PC-9 (cell line): ENCODE measurements at regions not wholly inside any gene's neighbourhood (a gene's known extent, or its start where the extent isn't known, plus 50 kb on each side); places are given as distances from the start of the nearest gene placed in this dataset.

Experiments
- BruUV-seq: library from RNA; stranded (reverse); fragments of 400-500 nt; replicated peaks from 2 replicates; lab custom pipeline; 2021; lab: Mats Ljungman, UMichigan
- CTCF ChIA-PET: fragments of 300-600 bp; sonication (Branson Sonifier 250); formaldehyde crosslinking; loops from one replicate; lab custom pipeline; 2022; ENCODE audit warnings: antibody characterized with exemption; lab: Charles Lee
- POLR2A ChIA-PET: fragments of 300-600 bp; sonication (Branson Sonifier 250); formaldehyde crosslinking; loops from one replicate; lab custom pipeline; 2022; ENCODE audit warnings: antibody characterized with exemption; ENCODE audit not compliant: unreplicated experiment; lab: Charles Lee
- DNase-seq, 2 experiments: peaks; one replicate each; pipeline versions ENCODE4 v3.0.0 to v3.0.0-alpha.2; 2015 to 2022; ENCODE audit warnings: mixed read lengths in 1 of 2
- H2AFZ ChIP-seq: fragments of 200-600 bp; sonication (generic); 2 replicates; pipeline ENCODE4 v1.8.1; 2017; ENCODE audit warnings: antibody characterized with exemption
- H3F3A ChIP-seq: fragments of 200-600 bp; sonication (generic); 2 replicates; pipeline ENCODE4 v1.8.1; 2017; ENCODE audit warnings: antibody characterized with exemption, mild to moderate bottlenecking, low read depth; ENCODE audit not compliant: insufficient read depth
- H3K27ac ChIP-seq: fragments of 200-600 bp; sonication (generic); 2 replicates; pipeline ENCODE4 v1.6.1; 2016; ENCODE audit warnings: mixed run types
- H3K27me3 ChIP-seq: fragments of 200-600 bp; sonication (generic); 2 replicates; pipeline ENCODE4 v1.6.1; 2016; ENCODE audit warnings: low read depth, mixed run types; ENCODE audit not compliant: insufficient read depth
- H3K36me3 ChIP-seq: fragments of 200-600 bp; sonication (generic); 2 replicates; pipeline ENCODE4 v1.6.1; 2016; ENCODE audit warnings: low read depth, mixed run types
- H3K4me1 ChIP-seq: fragments of 200-600 bp; sonication (generic); replicated peaks from 2 replicates; pipeline ENCODE4 v1.6.1; 2016; ENCODE audit warnings: mixed run types; ENCODE audit not compliant: insufficient read depth
- H3K4me2 ChIP-seq: fragments of 200-600 bp; sonication (generic); 2 replicates; pipeline ENCODE4 v1.6.1; 2017; ENCODE audit warnings: mixed run types
- H3K4me3 ChIP-seq: fragments of 200-600 bp; sonication (generic); 2 replicates; pipeline ENCODE4 v1.6.1; 2016; ENCODE audit warnings: mixed run types
- H3K79me2 ChIP-seq: fragments of 200-600 bp; sonication (generic); 2 replicates; pipeline ENCODE4 v1.6.1; 2017; ENCODE audit warnings: low read depth, mixed run types
- H3K9me2 ChIP-seq: fragments of 200-600 bp; sonication (generic); 2 replicates; pipeline ENCODE4 v1.8.1; 2017; ENCODE audit warnings: mild to moderate bottlenecking; ENCODE audit not compliant: insufficient read depth
- H3K9me3 ChIP-seq: fragments of 200-600 bp; sonication (generic); 2 replicates; pipeline ENCODE4 v1.8.1; 2016; ENCODE audit warnings: low read depth; ENCODE audit not compliant: insufficient read depth
- H4K20me1 ChIP-seq: fragments of 200-600 bp; sonication (generic); 2 replicates; pipeline ENCODE4 v1.8.1; 2017; ENCODE audit not compliant: insufficient read depth
- CTCF ChIP-seq: fragments of 200-600 bp; sonication (generic); conservative IDR thresholded peaks from 2 replicates; pipeline ENCODE4 v1.6.1; 2017; ENCODE audit warnings: mixed run types, antibody characterized with exemption, mild to moderate bottlenecking, moderate library complexity
- EZH2 ChIP-seq: fragments of 200-600 bp; sonication (generic); IDR thresholded peaks from 2 replicates; pipeline ENCODE4 v1.8.0; 2017; ENCODE audit warnings: antibody characterized with exemption, low read depth
- intact Hi-C: fragments of 100-400 bp; cut with micrococcal nuclease; formaldehyde crosslinking; loops from one replicate; pipeline ENCODE4 v1.10.0; 2022; ENCODE audit not compliant: unreplicated experiment

DNA sequence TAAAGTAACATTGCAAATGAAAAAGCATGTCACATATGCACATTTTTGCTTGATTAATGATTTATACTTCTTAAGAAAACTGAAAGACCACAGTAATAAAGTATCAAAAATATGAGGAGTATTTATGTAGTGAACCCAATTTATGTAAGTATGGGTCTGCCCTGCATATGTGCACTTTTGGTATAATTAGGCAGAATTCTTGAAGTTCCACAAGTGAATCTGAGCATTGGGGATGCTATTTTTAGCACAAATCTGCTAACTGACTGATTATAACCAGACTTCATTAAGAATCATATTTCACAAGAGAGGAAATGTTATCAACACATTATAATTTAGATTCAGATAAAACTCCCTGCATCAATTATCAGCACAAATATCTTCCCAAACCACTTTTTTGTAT, 407.1 kb upstream of the LRRC4C start:
- Histone ChIP-seq H3K4me2 (no peak overlapping the region), H3K9me2 (no peaks in the 10 kb centered on the region), H3K4me3 (no peak overlapping the region), H4K20me1 (no peaks in the 10 kb centered on the region), H2AFZ (no peak overlapping the region), H3K27ac (no peak overlapping the region), H3K4me1 (no peaks in the 10 kb centered on the region), H3K9me3 (no peaks in the 10 kb centered on the region), H3K36me3 (no peaks in the 10 kb centered on the region), H3K79me2 (no peaks in the 10 kb centered on the region), H3K27me3 (no peaks in the 10 kb centered on the region), H3F3A (no peaks in the 10 kb centered on the region)
- TF ChIP-seq EZH2 (no peak), CTCF (no peak)
- BruUV-seq: no TSS peak
- POLR2A ChIA-PET: no interaction called here
- intact Hi-C loops: no loop called here
- CTCF ChIA-PET: no interaction called here
- no peak for DNase-seq

DNA sequence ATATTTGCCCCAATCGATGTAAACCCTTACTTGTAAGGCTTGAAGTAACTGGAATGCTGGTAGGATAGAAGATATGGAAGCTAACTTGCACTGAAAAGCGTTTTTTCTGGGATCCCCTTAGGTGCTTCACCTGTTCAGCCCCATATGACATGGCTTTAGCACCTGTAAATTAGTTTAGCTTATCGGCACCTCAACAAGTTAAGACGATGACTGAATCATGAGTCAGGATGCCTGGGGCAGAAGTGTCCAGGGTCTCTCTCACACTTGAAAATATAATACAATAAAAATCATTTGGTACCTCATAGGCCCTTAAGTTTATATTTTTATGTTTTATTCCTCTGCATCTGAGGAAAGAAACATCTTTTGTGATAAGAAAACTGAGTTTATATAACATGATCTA, 409.2 kb upstream of the LRRC4C start:
- Histone ChIP-seq H3K27ac (no peak overlapping the region), H3K4me1 (no peaks in the 10 kb centered on the region), H3K79me2 (no peaks in the 10 kb centered on the region), H2AFZ (no peak overlapping the region), H3K27me3 (no peaks in the 10 kb centered on the region), H3K4me3 (no peak overlapping the region), H3K4me2 (no peak overlapping the region), H3F3A (no peaks in the 10 kb centered on the region), H3K9me3 (no peaks in the 10 kb centered on the region; the same call in 1 of the 2 replicates), H4K20me1 (no peaks in the 10 kb centered on the region), H3K36me3 (no peaks in the 10 kb centered on the region), H3K9me2 (no peaks in the 10 kb centered on the region)
- intact Hi-C loops: no loop called here
- no peak for TF ChIP-seq EZH2
- no peak for TF ChIP-seq CTCF
- POLR2A ChIA-PET: no interaction called here
- BruUV-seq: no TSS peak
- peak in 1 of 2 experiments; percentile 2 for DNase-seq
- CTCF ChIA-PET: no interaction called here

- Histone ChIP-seq H3K4me2 (no peak overlapping the region), H3K36me3 (no peaks in the 10 kb centered on the region), H3K27ac (no peak overlapping the region), H3K4me1 (no peaks in the 10 kb centered on the region), H2AFZ (no peak overlapping the region), H3K79me2 (no peaks in the 10 kb centered on the region), H4K20me1 (no peaks in the 10 kb centered on the region), H3K4me3 (no peak overlapping the region), H3K9me3 (no peaks in the 10 kb centered on the region; the same call in 1 of the 2 replicates), H3F3A (no peaks in the 10 kb centered on the region), H3K9me2 (no peaks in the 10 kb centered on the region), H3K27me3 (no peaks in the 10 kb centered on the region)
- no peak for TF ChIP-seq EZH2
- no peak for TF ChIP-seq CTCF
- ChIA-PET CTCF (no interaction called here), POLR2A (no interaction called here)
- intact Hi-C loops: no loop called here
- no TSS peak for BruUV-seq
- DNase-seq: no peak
Observed at GRCh38 chr11:41872426-41872825, 413.0 kb upstream of the LRRC4C start.
